ENCODE measurements at regions not wholly inside any gene's neighbourhood (a gene's known extent, or its start where the extent isn't known, plus 50 kb on each side); places are given as distances from the start of the nearest gene placed in this dataset.

GRCh38 chr1:56442290-56442877 lies 137.0 kb downstream of the PLPP3 start:
- DNase-seq (ENCODE audit: low read depth in 2 of 2), result no peak

GRCh38 chr1:56441601-56442000 lies 137.8 kb downstream of the PLPP3 start:
- no peak for DNase-seq (ENCODE audit: low read depth in 2 of 2)

GRCh38 chr1:56439610-56440264 lies 139.6 kb downstream of the PLPP3 start:
- DNase-seq (ENCODE audit: low read depth in 2 of 2), result no peak

GRCh38 chr1:56438901-56439551 lies 140.3 kb downstream of the PLPP3 start:
- DNase-seq (ENCODE audit: low read depth in 2 of 2), result no peak

GRCh38 chr1:56437959-56438358 lies 141.4 kb downstream of the PLPP3 start:
- DNase-seq (ENCODE audit: low read depth in 2 of 2), result no peak

- no peak for DNase-seq (ENCODE audit: low read depth in 2 of 2)
These were observed 142.4 kb downstream of the PLPP3 start for GRCh38 chr1:56436912-56437417.

GRCh38 chr1:56436296-56436695 lies 143.1 kb downstream of the PLPP3 start:
- no peak for DNase-seq (ENCODE audit: low read depth in 2 of 2)

- no peak for DNase-seq (ENCODE audit: low read depth in 2 of 2)
These were observed 143.7 kb downstream of the PLPP3 start for GRCh38 chr1:56435434-56436262.

- DNase-seq (ENCODE audit: low read depth in 2 of 2), result no peak
These were observed 144.6 kb downstream of the PLPP3 start for GRCh38 chr1:56434740-56435139.

- DNase-seq (ENCODE audit: low read depth in 2 of 2), result no peak
These were observed 145.3 kb downstream of the PLPP3 start for GRCh38 chr1:56434025-56434424.

GRCh38 chr1:56433056-56433577 lies 146.2 kb downstream of the PLPP3 start:
- DNase-seq (ENCODE audit: low read depth in 2 of 2), result no peak

- no peak for DNase-seq (ENCODE audit: low read depth in 2 of 2)
These were observed 147.0 kb downstream of the PLPP3 start for GRCh38 chr1:56432166-56432971.

- no peak for DNase-seq (ENCODE audit: low read depth in 2 of 2)
These were observed 149.1 kb downstream of the PLPP3 start for GRCh38 chr1:56430141-56430839.

GRCh38 chr1:56429288-56429687 lies 150.1 kb downstream of the PLPP3 start:
- no peak for DNase-seq (ENCODE audit: low read depth in 2 of 2)

GRCh38 chr1:56426587-56427381 lies 152.6 kb downstream of the PLPP3 start:
- DNase-seq (ENCODE audit: low read depth in 2 of 2), result no peak

- no peak for DNase-seq (ENCODE audit: low read depth in 2 of 2)
These were observed 153.8 kb downstream of the PLPP3 start for GRCh38 chr1:56425494-56426037.

GRCh38 chr1:56424744-56425493 lies 154.4 kb downstream of the PLPP3 start:
- DNase-seq (ENCODE audit: low read depth in 2 of 2), result no peak

GRCh38 chr1:56423716-56424115 lies 155.6 kb downstream of the PLPP3 start:
- DNase-seq (ENCODE audit: low read depth in 2 of 2), result no peak
